Adrenal gland (tissue), 9 donors: ENCODE measurements at regions not wholly inside any gene's neighbourhood (a gene's known extent, or its start where the extent isn't known, plus 50 kb on each side); places are given as distances from the start of the nearest gene placed in this dataset.

ENCODE experiments used
- DNase-seq, 7 donors: peaks; one replicate each; pipeline ENCODE4 v3.0.0-alpha.2; 2019 to 2020
- H3K27ac ChIP-seq, 5 donors: fragments of 200-600 bp; sonication (generic) in 4 of 5; 1 replicate in 3 of 5; 2 replicates in 2 of 5; pipeline versions ENCODE4 v1.5.1 to v1.8.0; 2016 to 2020; ENCODE audit warnings: mild to moderate bottlenecking in 1 of 5
- H3K27me3 ChIP-seq: fragments of 200-600 bp; 2 replicates; pipeline ENCODE4 v1.8.0; 2021
- H3K36me3 ChIP-seq, 2 donors: fragments of 200-600 bp; replicated peaks in 1 of 2; 1 replicate in 1 of 2; 2 replicates in 1 of 2; pipeline versions ENCODE4 v1.5.1 to v1.8.0; 2018 to 2022
- H3K4me1 ChIP-seq, 2 donors: fragments of 200-600 bp; replicated peaks in 1 of 2; 1 replicate in 1 of 2; 2 replicates in 1 of 2; pipeline versions ENCODE4 v1.5.1 to v1.8.0; 2018 to 2021
- H3K4me3 ChIP-seq, 4 donors: fragments of 200-600 bp; sonication (generic) in 3 of 4; one replicate each; pipeline ENCODE4 v1.5.1; 2016 to 2018
- H3K9me3 ChIP-seq, 3 donors: fragments of 200-600 bp; sonication (generic) in 1 of 3; replicated peaks in 1 of 3; 1 replicate in 2 of 3; 2 replicates in 1 of 3; pipeline versions ENCODE4 v1.5.1 to v1.8.0; 2016 to 2021
- CTCF ChIP-seq, 6 experiments: fragments of 450-650 bp in 4 of 6; fragments of 200-600 bp in 2 of 6; sonication (generic) in 1 of 6; IDR thresholded peaks; 1 replicate in 5 of 6; 2 replicates in 1 of 6; pipeline versions ENCODE4 v1.5.1 to v1.8.0; 2016 to 2021; ENCODE audit warnings: antibody characterized with exemption in 6 of 6, mild to moderate bottlenecking in 2 of 6, moderate library complexity in 1 of 6
- POLR2A ChIP-seq, 2 donors: fragments of 450-650 bp; IDR thresholded peaks; one replicate each; pipeline ENCODE4 v1.6.1; 2017; ENCODE audit warnings: antibody characterized with exemption in 2 of 2, mild to moderate bottlenecking in 2 of 2, moderate library complexity in 1 of 2
- WGBS, 4 donors: extraction: QIAGEN DNeasy Blood & Tissue Kit in 2 of 4; methylation state at CpG; one replicate each; pipeline versions ENCODE4 v1.1.5 to v1.1.7; 2013 to 2017; 5-methylcytosine and 5-hydroxymethylcytosine counted together
- intact Hi-C, 2 donors: fragments of 100-400 bp; cut with DNase I; formaldehyde crosslinking; loops; one replicate each; pipeline versions ENCODE4 v1.14.1 to v1.15.0; 2022 to 2023
- donor health status: healthy with polysubstance abuse.
- donor health status: Bipolar disorder and iron deficiency.
- donor health status: DM: yes; HTN: yes; CAD: no.
- donor health status: DM: no; HTN: no; CAD: no.
- donor health status: DM: no; HTN: no; CAD: no.

- no peak for DNase-seq
Measured at GRCh38 chr7:112908086-112908485, 117.9 kb upstream of the TMEM168 start.

GRCh38 chr7:112907658-112908057 is 117.5 kb upstream of the TMEM168 start:
- Histone ChIP-seq H3K27ac (no peak overlapping the region), H3K36me3 (no peaks in the 10 kb centered on the region), H3K27me3 (no peaks in the 10 kb centered on the region), H3K4me3 (no peak overlapping the region), H3K9me3 (no peaks in the 10 kb centered on the region), H3K4me1 (no peaks in the 10 kb centered on the region)
- DNase-seq = no peak
- 95 to 100% (median 100%) methylated on average over 1 of the region's 1 CpG for WGBS, 4 donors
- TF ChIP-seq POLR2A (IDR thresholded peaks at IDR 0.05) (no peak), CTCF (IDR thresholded peaks at IDR 0.05) (no peak)
- intact Hi-C loops = no loop called here

More at GRCh38 chr7:112908086-112908485, 117.9 kb upstream of the TMEM168 start:
- TF ChIP-seq POLR2A (IDR thresholded peaks at IDR 0.05) (no peak), CTCF (IDR thresholded peaks at IDR 0.05) (no peak)
- Histone ChIP-seq H3K4me3 (no peak overlapping the region), H3K9me3 (no peaks in the 10 kb centered on the region), H3K27ac (no peak overlapping the region), H3K27me3 (no peaks in the 10 kb centered on the region), H3K36me3 (no peaks in the 10 kb centered on the region), H3K4me1 (no peaks in the 10 kb centered on the region)
- intact Hi-C loops = no loop called here
- 90 to 98% (median 91%) methylated on average over 2 of the region's 2 CpGs for WGBS, 4 donors

DNA sequence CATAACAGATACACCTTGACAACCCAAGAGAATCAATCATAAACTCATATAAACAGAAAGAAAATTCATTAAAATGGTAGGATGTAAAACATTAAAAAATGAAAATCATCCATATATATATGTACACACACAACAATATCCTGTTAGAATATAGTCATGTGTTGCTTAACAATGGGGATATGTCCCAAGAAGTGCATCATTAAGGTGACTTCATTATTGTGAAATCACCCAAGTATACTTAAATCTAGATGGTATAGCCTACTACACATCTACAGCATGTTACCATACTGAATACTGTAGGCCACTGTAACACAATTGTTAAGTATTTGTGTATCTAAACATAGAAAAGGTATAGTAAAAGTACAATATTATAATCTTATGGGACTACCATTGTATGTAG is 115.8 kb upstream of the TMEM168 start:
- TF ChIP-seq CTCF (IDR thresholded peaks at IDR 0.05) (no peak), POLR2A (IDR thresholded peaks at IDR 0.05) (no peak)
- Histone ChIP-seq H3K4me1 (no peaks in the 10 kb centered on the region), H3K9me3 (no peaks in the 10 kb centered on the region), H3K27ac (no peak overlapping the region), H3K36me3 (no peaks in the 10 kb centered on the region), H3K27me3 (no peaks in the 10 kb centered on the region), H3K4me3 (no peak overlapping the region)
- intact Hi-C loops = no loop called here
- no peak for DNase-seq

DNA sequence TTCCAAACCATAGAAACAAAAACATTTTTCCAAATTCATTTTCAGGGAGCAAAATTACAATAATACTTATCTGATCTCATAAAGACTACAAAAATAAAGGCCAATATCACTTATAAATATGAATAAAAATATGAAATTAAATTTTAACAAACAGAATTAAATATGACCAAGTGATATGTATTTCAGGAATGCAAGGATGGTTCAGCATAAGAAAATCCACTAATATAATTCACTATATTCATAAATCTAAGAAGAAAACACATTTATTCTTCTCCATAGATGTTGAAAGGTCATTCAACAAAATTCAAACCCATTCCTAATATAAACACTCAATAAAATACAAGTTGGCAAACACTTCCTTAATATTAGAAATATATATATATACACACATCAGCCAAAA is 115.2 kb upstream of the TMEM168 start:
- no peak for DNase-seq
- no peak overlapping the region for H3K27ac ChIP-seq
- intact Hi-C loops = no loop called here
- no peak overlapping the region for H3K4me3 ChIP-seq
- no peaks in the 10 kb centered on the region for H3K4me1 ChIP-seq
- TF ChIP-seq CTCF (IDR thresholded peaks at IDR 0.05) = no peak
- no peak for TF ChIP-seq POLR2A (IDR thresholded peaks at IDR 0.05)
- H3K27me3 ChIP-seq = no peaks in the 10 kb centered on the region
- no peaks in the 10 kb centered on the region for H3K9me3 ChIP-seq
- H3K36me3 ChIP-seq = no peaks in the 10 kb centered on the region
